SK-N-SH treated with all-trans-retinoic acid at 6 μM for 48 hours (cell line): ENCODE measurements at regions not wholly inside any gene's neighbourhood (a gene's known extent, or its start where the extent isn't known, plus 50 kb on each side); places are given as distances from the start of the nearest gene placed in this dataset.

Source experiments
- ATAC-seq: fragments of 200-7000 bp; cut with Tn5 transposase; 3 replicates; pipeline ENCODE4 v1.9.1; 2020; ENCODE audit warnings: mild to moderate bottlenecking, moderate library complexity
- ARNTL ChIP-seq: fragments of 450-650 bp; formaldehyde crosslinking; IDR thresholded peaks from 2 replicates; pipeline ENCODE4 v1.5.0; 2020; ENCODE audit warnings: low read depth, mild to moderate bottlenecking, moderate library complexity, borderline replicate concordance
- BACH2 ChIP-seq: fragments of 250-450 bp; sonication (Bioruptor Pico); IDR thresholded peaks from 2 replicates; pipeline ENCODE4 v1.9.0; 2021; ENCODE audit warnings: mild to moderate bottlenecking, borderline replicate concordance
- CREB5 ChIP-seq: fragments of 250-450 bp; sonication (Bioruptor Pico); IDR thresholded peaks from 2 replicates; pipeline ENCODE4 v1.5.1; 2020; ENCODE audit warnings: low read depth, mild to moderate bottlenecking, moderate library complexity
- CSDC2 ChIP-seq: fragments of 250-450 bp; sonication (Bioruptor Pico); IDR thresholded peaks from 2 replicates; pipeline ENCODE4 v1.5.0; 2020; ENCODE audit warnings: mild to moderate bottlenecking, moderate library complexity
- CSRNP3 ChIP-seq: fragments of 250-450 bp; sonication (Bioruptor Pico); IDR thresholded peaks from 2 replicates; pipeline ENCODE4 v1.5.1; 2021; ENCODE audit warnings: mild to moderate bottlenecking, moderate library complexity
- ESRRG ChIP-seq: fragments of 250-450 bp; sonication (Bioruptor Pico); IDR thresholded peaks from 2 replicates; pipeline ENCODE4 v1.6.1; 2021; ENCODE audit warnings: mild to moderate bottlenecking
- GLIS3 ChIP-seq: fragments of 250-450 bp; sonication (Bioruptor Pico); IDR thresholded peaks from 2 replicates; pipeline ENCODE4 v1.5.0; 2020; ENCODE audit warnings: mild to moderate bottlenecking, moderate library complexity
- OSR1 ChIP-seq: fragments of 250-450 bp; sonication (Bioruptor Pico); IDR thresholded peaks from 2 replicates; pipeline ENCODE4 v1.8.0; 2022; ENCODE audit warnings: moderate library complexity, mild to moderate bottlenecking, inconsistent platforms
- PPARA ChIP-seq: fragments of 250-450 bp; sonication (Bioruptor Pico); IDR thresholded peaks from 2 replicates; pipeline ENCODE4 v1.5.0; 2020; ENCODE audit warnings: mild to moderate bottlenecking, borderline replicate concordance
- RARB ChIP-seq: fragments of 250-450 bp; sonication (Bioruptor Pico); IDR thresholded peaks from 2 replicates; pipeline ENCODE4 v1.8.0; 2021; ENCODE audit warnings: mild to moderate bottlenecking, moderate library complexity
- TCF4 ChIP-seq: fragments of 250-450 bp; sonication (Bioruptor Pico); IDR thresholded peaks from 2 replicates; pipeline ENCODE4 v1.8.0; 2021; ENCODE audit warnings: mild to moderate bottlenecking, moderate library complexity, borderline replicate concordance
- TOX ChIP-seq: fragments of 250-450 bp; sonication (Bioruptor Pico); IDR thresholded peaks from 2 replicates; pipeline ENCODE4 v1.8.0; 2021; ENCODE audit warnings: mild to moderate bottlenecking, moderate library complexity, borderline replicate concordance
- TSHZ2 ChIP-seq: fragments of 250-450 bp; sonication (Bioruptor Pico); IDR thresholded peaks from 2 replicates; pipeline ENCODE4 v1.5.0; 2020; ENCODE audit warnings: mild to moderate bottlenecking, moderate library complexity
- ZC3H10 ChIP-seq: fragments of 250-450 bp; sonication (Bioruptor Pico); IDR thresholded peaks from 2 replicates; pipeline ENCODE4 v1.5.1; 2021; ENCODE audit warnings: mild to moderate bottlenecking, moderate library complexity
- ZFP3 ChIP-seq: fragments of 250-450 bp; sonication (Bioruptor Pico); IDR thresholded peaks from 2 replicates; pipeline ENCODE4 v1.5.0; 2020; ENCODE audit warnings: mild to moderate bottlenecking, moderate library complexity
- ZFP30 ChIP-seq: fragments of 450-650 bp; formaldehyde crosslinking; IDR thresholded peaks from 2 replicates; pipeline ENCODE4 v1.5.0; 2022; ENCODE audit warnings: mild to moderate bottlenecking, moderate library complexity
- ZNF565 ChIP-seq: fragments of 450-650 bp; formaldehyde crosslinking; conservative IDR thresholded peaks from 2 replicates; pipeline ENCODE4 v1.5.0; 2020; ENCODE audit warnings: low read depth, mild to moderate bottlenecking, moderate library complexity
- ZNF8 ChIP-seq: fragments of 450-650 bp; formaldehyde crosslinking; IDR thresholded peaks from 2 replicates; pipeline ENCODE4 v1.5.0; 2020; ENCODE audit warnings: mild to moderate bottlenecking, moderate library complexity

GRCh38 chr6:168823397-168824212, 382.6 kb downstream of the SMOC2 start (continued):
- no peak for TF ChIP-seq CSRNP3 (CRISPR knock-in tag)
- no peak for TF ChIP-seq TOX

- ATAC-seq: no peak
- TF ChIP-seq ZNF565 (CRISPR knock-in tag) (no peak), CSDC2 (CRISPR knock-in tag) (no peak), CREB5 (CRISPR knock-in tag) (no peak), BACH2 (CRISPR knock-in tag) (no peak), ESRRG (no peak), TOX (no peak), PPARA (CRISPR knock-in tag) (no peak)
Observed at GRCh38 chr6:168822376-168822775, 381.4 kb downstream of the SMOC2 start.

- TF ChIP-seq GLIS3 (CRISPR knock-in tag): no peak
- no peak for TF ChIP-seq ARNTL
- TF ChIP-seq ZFP3: no peak
- TF ChIP-seq ZNF565 (CRISPR knock-in tag): no peak
- no peak for TF ChIP-seq OSR1
- no peak for TF ChIP-seq RARB (CRISPR knock-in tag)
- TF ChIP-seq TSHZ2: no peak
- no peak for TF ChIP-seq ZFP30 (CRISPR knock-in tag)
- no peak for TF ChIP-seq PPARA (CRISPR knock-in tag)
- no peak for ATAC-seq
Observed at GRCh38 chr6:168819546-168819945, 378.6 kb downstream of the SMOC2 start.

- ATAC-seq: no peak
- TF ChIP-seq CSRNP3 (CRISPR knock-in tag): no peak
- TF ChIP-seq ZNF8 (CRISPR knock-in tag): no peak
- TF ChIP-seq TOX: no peak
- no peak for TF ChIP-seq CSDC2 (CRISPR knock-in tag)
- no peak for TF ChIP-seq TCF4 (CRISPR knock-in tag)
- TF ChIP-seq GLIS3 (CRISPR knock-in tag): no peak
- no peak for TF ChIP-seq ZC3H10
- no peak for TF ChIP-seq CREB5 (CRISPR knock-in tag)
Observed at GRCh38 chr6:168817558-168818159, 376.7 kb downstream of the SMOC2 start.
